ENCODE measurements at regions not wholly inside any gene's neighbourhood (a gene's known extent, or its start where the extent isn't known, plus 50 kb on each side); places are given as distances from the start of the nearest gene placed in this dataset.
"Not testable (repeated sequence)": the region's sequence is repeated elsewhere in the genome, so short reads cannot be mapped to it uniquely, and the experiment has no call there.

GRCh38 chr1:121003230-121003629 lies 113.7 kb downstream of the PPIAL4A start:
- TF ChIP-seq ZNF274 (IDR thresholded peaks at IDR 0.05; ENCODE audit: low read depth, low read length); YY1 (IDR thresholded peaks at IDR 0.05; ENCODE audit: insufficient read depth, insufficient read length); SUZ12 (IDR thresholded peaks at IDR 0.05; ENCODE audit: extremely low read depth, insufficient read depth, insufficient read length): not testable (repeated sequence)

All from NT2/D1 (cell line).